ENCODE measurements at regions not wholly inside any gene's neighbourhood (a gene's known extent, or its start where the extent isn't known, plus 50 kb on each side); places are given as distances from the start of the nearest gene placed in this dataset.

DNA sequence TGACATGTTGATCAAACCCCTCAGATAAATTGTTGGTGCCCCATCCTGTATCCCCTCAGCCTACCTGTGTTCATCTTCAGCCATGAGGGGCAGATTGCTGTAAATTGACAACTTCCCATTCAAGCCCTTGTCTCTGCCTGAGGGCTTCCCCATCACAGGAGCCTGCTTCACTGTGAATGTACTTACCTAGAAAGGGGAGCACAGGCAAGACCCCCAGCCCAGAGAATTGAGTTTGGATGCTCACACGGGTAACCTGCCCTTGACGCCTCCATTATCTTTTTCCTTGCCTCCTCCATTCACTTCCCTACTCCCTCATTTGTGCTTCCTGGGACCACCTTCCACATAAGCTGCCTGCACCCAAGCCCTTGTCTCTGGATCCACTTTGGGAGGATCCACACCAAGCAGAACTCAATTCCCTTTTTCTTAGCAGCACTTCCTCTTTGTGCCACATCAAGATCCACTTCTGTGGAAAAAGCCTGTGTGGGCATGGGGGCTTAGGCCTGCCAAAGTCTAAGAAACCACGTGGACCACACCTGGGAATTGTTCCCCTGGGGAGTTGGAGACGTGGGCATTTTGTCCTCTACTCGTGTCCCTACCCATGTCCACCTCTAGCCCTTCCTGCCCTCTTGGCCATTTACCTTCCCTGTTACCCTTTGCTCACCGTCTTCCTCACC lies 103.4 kb upstream of the FOXA2 start:
- DNase-seq (ENCODE audit: low read depth in 2 of 2): no peak

DNA sequence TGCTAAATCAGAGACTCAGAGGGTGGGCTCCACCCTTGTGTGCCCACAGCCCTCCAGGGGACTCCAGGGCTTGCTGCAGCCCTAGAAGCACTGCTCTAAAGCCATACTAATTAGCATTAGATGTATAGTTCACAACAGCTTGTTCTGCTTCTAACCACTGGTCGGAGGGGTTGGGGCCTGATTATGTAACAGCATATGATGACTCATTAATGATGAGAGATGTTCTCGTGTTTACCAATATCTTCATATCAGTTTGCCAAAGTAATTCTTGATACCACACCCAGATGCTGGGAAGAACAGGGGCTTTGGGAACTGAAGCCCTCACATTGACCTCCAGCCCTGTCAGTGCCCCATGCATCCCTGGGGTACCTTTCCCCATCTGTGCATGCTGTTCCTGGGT lies 104.1 kb upstream of the FOXA2 start:
- Histone ChIP-seq H3K4me1 (ENCODE audit: control insufficient read depth, extremely low read depth, insufficient read depth, low read length) (no peaks in the 10 kb centered on the region), H3K27ac (ENCODE audit: insufficient read depth, low read length) (no peak overlapping the region), H4K20me1 (ENCODE audit: control insufficient read depth, extremely low read depth, insufficient read depth, low read length) (no peaks in the 10 kb centered on the region), H3K27me3 (ENCODE audit: control insufficient read depth, insufficient read depth, low read length) (no peaks in the 10 kb centered on the region), H3K9ac (ENCODE audit: insufficient read depth, low read length) (no peak overlapping the region), H2AFZ (ENCODE audit: low read length) (no peak overlapping the region), H3K4me2 (ENCODE audit: extremely low read depth, insufficient read depth, low read length) (no peak overlapping the region), H3K79me2 (ENCODE audit: control insufficient read depth, insufficient read depth, low read length) (no peaks in the 10 kb centered on the region), H3K36me3 (ENCODE audit: control insufficient read depth, insufficient read depth, low read length) (no peaks in the 10 kb centered on the region), H3K4me3 (replicated peaks in 1 of 4; ENCODE audit: control extremely low read depth in 1 of 4, insufficient read depth in 1 of 4, low read depth in 3 of 4, low read length in 4 of 4) (no peak overlapping the region), H3K9me3 (ENCODE audit: control insufficient read depth, insufficient read depth, low read depth, low read length) (no peaks in the 10 kb centered on the region)
- TF ChIP-seq CTCF (conservative IDR thresholded peaks at IDR 0.05 in 1 of 2, IDR thresholded peaks at IDR 0.05 in 1 of 2; ENCODE audit: low read depth in 1 of 2, low read length in 2 of 2) (no peak), EZH2 (IDR thresholded peaks at IDR 0.05; ENCODE audit: low read length, missing control alignments) (no peak)
- no peak for DNase-seq (ENCODE audit: low read depth in 2 of 2)

More for the DNA sequence above, 103.4 kb upstream of the FOXA2 start:
- Histone ChIP-seq H3K4me1 (ENCODE audit: control insufficient read depth, extremely low read depth, insufficient read depth, low read length) (no peaks in the 10 kb centered on the region), H3K4me3 (replicated peaks in 1 of 4; ENCODE audit: control extremely low read depth in 1 of 4, insufficient read depth in 1 of 4, low read depth in 3 of 4, low read length in 4 of 4) (no peak overlapping the region), H3K9me3 (ENCODE audit: control insufficient read depth, insufficient read depth, low read depth, low read length) (no peaks in the 10 kb centered on the region), H3K27ac (ENCODE audit: insufficient read depth, low read length) (no peak overlapping the region), H3K4me2 (ENCODE audit: extremely low read depth, insufficient read depth, low read length) (no peak overlapping the region), H4K20me1 (ENCODE audit: control insufficient read depth, extremely low read depth, insufficient read depth, low read length) (no peaks in the 10 kb centered on the region), H3K27me3 (ENCODE audit: control insufficient read depth, insufficient read depth, low read length) (no peaks in the 10 kb centered on the region), H3K79me2 (ENCODE audit: control insufficient read depth, insufficient read depth, low read length) (no peaks in the 10 kb centered on the region), H2AFZ (ENCODE audit: low read length) (no peak overlapping the region), H3K9ac (ENCODE audit: insufficient read depth, low read length) (no peak overlapping the region), H3K36me3 (ENCODE audit: control insufficient read depth, insufficient read depth, low read length) (no peaks in the 10 kb centered on the region)
- no peak for TF ChIP-seq CTCF (conservative IDR thresholded peaks at IDR 0.05 in 1 of 2, IDR thresholded peaks at IDR 0.05 in 1 of 2; ENCODE audit: low read depth in 1 of 2, low read length in 2 of 2)
- no peak for TF ChIP-seq EZH2 (IDR thresholded peaks at IDR 0.05; ENCODE audit: low read length, missing control alignments)

GRCh38 chr20:22689266-22689665 lies 104.9 kb upstream of the FOXA2 start:
- Histone ChIP-seq H2AFZ (ENCODE audit: low read length) (no peak overlapping the region), H3K9me3 (ENCODE audit: control insufficient read depth, insufficient read depth, low read depth, low read length) (no peaks in the 10 kb centered on the region), H3K27ac (ENCODE audit: insufficient read depth, low read length) (no peak overlapping the region), H3K4me2 (ENCODE audit: extremely low read depth, insufficient read depth, low read length) (no peak overlapping the region), H3K9ac (ENCODE audit: insufficient read depth, low read length) (no peak overlapping the region), H3K36me3 (ENCODE audit: control insufficient read depth, insufficient read depth, low read length) (no peaks in the 10 kb centered on the region), H3K27me3 (ENCODE audit: control insufficient read depth, insufficient read depth, low read length) (no peaks in the 10 kb centered on the region), H3K4me1 (ENCODE audit: control insufficient read depth, extremely low read depth, insufficient read depth, low read length) (no peaks in the 10 kb centered on the region), H3K4me3 (replicated peaks in 1 of 4; ENCODE audit: control extremely low read depth in 1 of 4, insufficient read depth in 1 of 4, low read depth in 3 of 4, low read length in 4 of 4) (no peak overlapping the region), H4K20me1 (ENCODE audit: control insufficient read depth, extremely low read depth, insufficient read depth, low read length) (no peaks in the 10 kb centered on the region), H3K79me2 (ENCODE audit: control insufficient read depth, insufficient read depth, low read length) (no peaks in the 10 kb centered on the region)
- no peak for DNase-seq (ENCODE audit: low read depth in 2 of 2)
- no peak for TF ChIP-seq CTCF (conservative IDR thresholded peaks at IDR 0.05 in 1 of 2, IDR thresholded peaks at IDR 0.05 in 1 of 2; ENCODE audit: low read depth in 1 of 2, low read length in 2 of 2)
- TF ChIP-seq EZH2 (IDR thresholded peaks at IDR 0.05; ENCODE audit: low read length, missing control alignments): no peak
